HL-60 (cell line): ENCODE measurements at regions not wholly inside any gene's neighbourhood (a gene's known extent, or its start where the extent isn't known, plus 50 kb on each side); places are given as distances from the start of the nearest gene placed in this dataset.

Experiments
- CTCF ChIP-seq: IDR thresholded peaks from one replicate; pipeline ENCODE4 v1.5.1; 2011; ENCODE audit warnings: low read length, control low read depth, inconsistent platforms; ENCODE audit not compliant: insufficient read depth
- GABPA ChIP-seq: IDR thresholded peaks from 2 replicates; pipeline ENCODE4 v1.6.1; 2012; ENCODE audit warnings: low read depth
- POLR2AphosphoS5 ChIP-seq: IDR thresholded peaks from 2 replicates; pipeline ENCODE4 v1.6.1; 2012; ENCODE audit warnings: low read depth
- REST ChIP-seq: IDR thresholded peaks from 2 replicates; pipeline ENCODE4 v1.6.1; 2012; ENCODE audit warnings: low read depth; ENCODE audit not compliant: insufficient replicate concordance
- SPI1 ChIP-seq: IDR thresholded peaks from 2 replicates; pipeline ENCODE4 v1.6.1; 2012; ENCODE audit warnings: low read depth, mild to moderate bottlenecking, borderline replicate concordance

GRCh38 chr2:181357979-181358378 is 99.2 kb upstream of the ITGA4 start:
- TF ChIP-seq REST (no peak), CTCF (no peak), POLR2AphosphoS5 (no peak), GABPA (no peak), SPI1 (no peak)
